ENCODE measurements at regions not wholly inside any gene's neighbourhood (a gene's known extent, or its start where the extent isn't known, plus 50 kb on each side); places are given as distances from the start of the nearest gene placed in this dataset.

- TF ChIP-seq EZH2 (IDR thresholded peaks at IDR 0.05; ENCODE audit: insufficient read depth, low read length) (no peak), CTCF (IDR thresholded peaks at IDR 0.05; ENCODE audit: insufficient read depth, low read depth, low read length) (no peak)
Measured at GRCh38 chr5:15008476-15008875, 136.9 kb upstream of the ANKH start.

All from astrocyte (in vitro differentiated cells and primary cell).